GM20000 (cell line): ENCODE measurements at regions not wholly inside any gene's neighbourhood (a gene's known extent, or its start where the extent isn't known, plus 50 kb on each side); places are given as distances from the start of the nearest gene placed in this dataset.

ENCODE experiments used
- DNase-seq: peaks from one replicate; pipeline ENCODE4 v3.0.0; 2012; ENCODE audit warnings: low spot score
- CTCF ChIP-seq: IDR thresholded peaks from 2 replicates; pipeline ENCODE4 v1.5.1; 2012; ENCODE audit warnings: mild to moderate bottlenecking, control low read depth; ENCODE audit errors: extremely low read depth, missing control alignments

GRCh38 chr1:173414136-173414535 is 63.0 kb upstream of the PRDX6 start:
- no peak for DNase-seq
- TF ChIP-seq CTCF, result no peak

GRCh38 chr1:173414539-173415226 is 62.5 kb upstream of the PRDX6 start:
- no peak for TF ChIP-seq CTCF
- no peak for DNase-seq

GRCh38 chr1:173415490-173415889 is 61.6 kb upstream of the PRDX6 start:
- TF ChIP-seq CTCF, result no peak
- peak; percentile 36 for DNase-seq

GRCh38 chr1:173415905-173416450 is 61.2 kb upstream of the PRDX6 start:
- no peak for TF ChIP-seq CTCF
- no peak for DNase-seq

- TF ChIP-seq CTCF, result no peak
- no peak for DNase-seq
Measured at GRCh38 chr1:173417563-173417962, 59.6 kb upstream of the PRDX6 start.

GRCh38 chr1:173418107-173418985 is 58.8 kb upstream of the PRDX6 start:
- DNase-seq, result no peak
- no peak for TF ChIP-seq CTCF

- peak; percentile 62 for TF ChIP-seq CTCF
- DNase-seq, result no peak
Measured at GRCh38 chr1:173420330-173420806, 56.8 kb upstream of the PRDX6 start.
